Upper lobe of left lung (tissue), 4 donors: ENCODE measurements at regions not wholly inside any gene's neighbourhood (a gene's known extent, or its start where the extent isn't known, plus 50 kb on each side); places are given as distances from the start of the nearest gene placed in this dataset.

Source experiments
- CTCF ChIP-seq, 6 experiments: fragments of 450-650 bp in 4 of 6; fragments of 200-600 bp in 2 of 6; sonication (generic) in 2 of 6; IDR thresholded peaks; one replicate each; pipeline ENCODE4 v1.5.1; 2016 to 2019; ENCODE audit warnings: antibody characterized with exemption in 6 of 6
- EP300 ChIP-seq, 4 donors: sonication (generic); formaldehyde crosslinking; IDR thresholded peaks; one replicate each; pipeline ENCODE4 v1.5.1; 2017; ENCODE audit warnings: antibody characterized with exemption in 4 of 4, control low read depth in 2 of 4
- POLR2AphosphoS5 ChIP-seq, 2 donors: sonication (generic); formaldehyde crosslinking; IDR thresholded peaks; one replicate each; pipeline ENCODE4 v1.5.1; 2017; ENCODE audit warnings: antibody characterized with exemption in 2 of 2

DNA sequence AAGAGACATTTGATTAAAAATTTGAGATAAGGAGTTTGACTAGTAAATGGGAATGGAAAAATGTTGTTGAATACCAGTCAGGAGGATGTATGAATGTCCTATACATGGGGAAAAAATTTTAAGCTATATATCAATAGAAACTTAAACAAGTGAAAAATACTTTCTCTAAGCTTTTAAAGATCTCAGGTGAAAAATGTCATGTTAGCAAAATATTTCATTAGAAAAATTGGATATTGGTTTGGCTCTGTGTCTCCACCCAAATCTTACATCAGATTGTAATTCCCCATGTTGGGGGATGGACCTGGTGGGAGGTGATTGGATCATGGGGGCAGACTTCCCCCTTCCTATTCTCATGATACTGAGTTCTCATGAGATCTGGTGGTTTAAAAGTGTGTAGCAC is 279.6 kb upstream of the CADM2 start:
- TF ChIP-seq CTCF (IDR thresholded peaks at IDR 0.05): no peak
- TF ChIP-seq POLR2AphosphoS5 (IDR thresholded peaks at IDR 0.05): no peak
- no peak for TF ChIP-seq EP300 (IDR thresholded peaks at IDR 0.05)
